ENCODE measurements at regions not wholly inside any gene's neighbourhood (a gene's known extent, or its start where the extent isn't known, plus 50 kb on each side); places are given as distances from the start of the nearest gene placed in this dataset.
"Not testable (repeated sequence)": the region's sequence is repeated elsewhere in the genome, so short reads cannot be mapped to it uniquely, and the experiment has no call there.

- Histone ChIP-seq H3K27ac (ENCODE audit: low read depth, low read length) (no peak overlapping the region), H3K36me3 (ENCODE audit: control insufficient read depth in 2 of 3, insufficient read depth in 3 of 3, low read length in 3 of 3) (no peaks in the 10 kb centered on the region), H3K4me3 (ENCODE audit: low read length) (no peak overlapping the region), H3K27me3 (ENCODE audit: control insufficient read depth in 2 of 2, insufficient read depth in 2 of 2, low read length in 2 of 2) (no peaks in the 10 kb centered on the region), H3K9me3 (ENCODE audit: control insufficient read depth in 2 of 3, low read length in 3 of 3) (no peaks in the 10 kb centered on the region), H3K4me1 (ENCODE audit: control insufficient read depth in 2 of 2, insufficient read depth in 2 of 2, low read length in 2 of 2) (no peaks in the 10 kb centered on the region)
- intact Hi-C loops (cut with micrococcal nuclease) = no loop called here
- Mint-ChIP-seq H3K27me3 (peaks cover 0 to 12% (median 6%) of the 10 kb centered on the region in 5 donors), H3K27ac (no peak overlapping the region), H3K36me3 (no peaks in the 10 kb centered on the region), H3K4me1 (no peaks in the 10 kb centered on the region), H3K4me3 (no peak overlapping the region), H3K9me3 (peaks cover 0 to 2% (median 0%) of the 10 kb centered on the region in 11 donors)
- ChIA-PET CTCF (no interaction called here), POLR2A (no interaction called here)
- ATAC-seq (no peak), DNase-seq (no peak)
Measured at GRCh38 chr6:97473979-97474378, 191.0 kb upstream of the MMS22L start.

GRCh38 chr6:97497713-97498331 is 214.8 kb upstream of the MMS22L start:
- Histone ChIP-seq H3K36me3 (ENCODE audit: control insufficient read depth in 2 of 3, insufficient read depth in 3 of 3, low read length in 3 of 3) (no peaks in the 10 kb centered on the region), H3K4me3 (ENCODE audit: low read length) (no peak overlapping the region), H3K27ac (ENCODE audit: low read depth, low read length) (no peak overlapping the region), H3K9me3 (ENCODE audit: control insufficient read depth in 2 of 3, low read length in 3 of 3) (no peaks in the 10 kb centered on the region), H3K4me1 (ENCODE audit: control insufficient read depth in 2 of 2, insufficient read depth in 2 of 2, low read length in 2 of 2) (no peaks in the 10 kb centered on the region), H3K27me3 (ENCODE audit: control insufficient read depth in 2 of 2, insufficient read depth in 2 of 2, low read length in 2 of 2) (no peaks in the 10 kb centered on the region)
- Mint-ChIP-seq H3K4me3 (no peak overlapping the region), H3K36me3 (no peaks in the 10 kb centered on the region), H3K27me3 (peaks cover 6 to 21% (median 14%) of the 10 kb centered on the region in 5 donors), H3K4me1 (no peaks in the 10 kb centered on the region), H3K9me3 (no peaks in the 10 kb centered on the region), H3K27ac (no peak overlapping the region)
- intact Hi-C loops (cut with micrococcal nuclease) = loop anchor here (1.0 to 10.0 kb wide), 3 partner anchors 313 to 1621 kb away; no protein-coding TSS in a partner anchor
- DNase-seq = peak; percentile 12 to 54 (median 45)
- ChIA-PET CTCF (interaction anchor here (0.6 to 1.1 kb wide), 3 partner anchors 1344 to 1622 kb away, joined by 4 to 7 read pairs (median 6); no protein-coding TSS in a partner anchor), POLR2A (no interaction called here)
- ATAC-seq = peak; percentile 90

DNA sequence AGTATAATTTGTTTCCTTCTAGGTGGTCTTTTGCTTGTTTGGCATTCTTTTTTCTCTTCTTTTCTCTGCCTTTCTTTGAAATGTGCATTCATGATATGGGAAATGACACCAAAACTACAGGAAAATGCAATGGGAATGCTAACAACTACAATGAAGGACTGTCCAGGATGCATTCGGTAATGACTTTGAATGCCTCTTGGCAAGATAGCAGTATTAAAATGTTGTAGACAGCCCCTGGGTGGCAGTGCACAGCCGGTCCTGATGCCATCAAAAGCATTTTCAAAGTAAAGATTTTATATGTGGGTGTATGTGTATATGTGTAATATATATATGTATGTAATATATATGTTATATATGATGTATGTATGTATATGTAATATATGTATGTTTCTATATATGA is 218.8 kb upstream of the MMS22L start:
- ATAC-seq = no peak
- no peak overlapping the region for H3K4me3 Mint-ChIP-seq

GRCh38 chr6:97508646-97509045 is 225.6 kb upstream of the MMS22L start:
- peaks cover 0 to 42% (median 22%) of the 10 kb centered on the region in 5 donors for H3K27me3 Mint-ChIP-seq
- intact Hi-C loops (cut with micrococcal nuclease) = no loop called here
- no peaks in the 10 kb centered on the region for H3K4me1 Mint-ChIP-seq
- Histone ChIP-seq H3K9me3 (ENCODE audit: control insufficient read depth in 2 of 3, low read length in 3 of 3) (no peaks in the 10 kb centered on the region), H3K27ac (ENCODE audit: low read depth, low read length) (no peak overlapping the region), H3K4me3 (ENCODE audit: low read length) (no peak overlapping the region), H3K4me1 (ENCODE audit: control insufficient read depth in 2 of 2, insufficient read depth in 2 of 2, low read length in 2 of 2) (no peaks in the 10 kb centered on the region), H3K36me3 (ENCODE audit: control insufficient read depth in 2 of 3, insufficient read depth in 3 of 3, low read length in 3 of 3) (no peaks in the 10 kb centered on the region), H3K27me3 (ENCODE audit: control insufficient read depth in 2 of 2, insufficient read depth in 2 of 2, low read length in 2 of 2) (no peaks in the 10 kb centered on the region)
- no peak overlapping the region for H3K27ac Mint-ChIP-seq
- H3K9me3 Mint-ChIP-seq = peaks cover 0 to 3% (median 0%) of the 10 kb centered on the region in 11 donors
- no peak overlapping the region for H3K4me3 Mint-ChIP-seq
- ATAC-seq (no peak), DNase-seq (no peak)
- ChIA-PET CTCF (no interaction called here), POLR2A (no interaction called here)
- H3K36me3 Mint-ChIP-seq = no peaks in the 10 kb centered on the region

More for the DNA sequence above, 218.8 kb upstream of the MMS22L start:
- Mint-ChIP-seq H3K9me3 (no peaks in the 10 kb centered on the region), H3K4me1 (no peaks in the 10 kb centered on the region), H3K27ac (no peak overlapping the region), H3K27me3 (peaks cover 6 to 35% (median 25%) of the 10 kb centered on the region in 5 donors), H3K36me3 (no peaks in the 10 kb centered on the region)
- no peak for DNase-seq
- CTCF ChIA-PET = no interaction called here
- no peaks in the 10 kb centered on the region for H3K9me3 ChIP-seq (ENCODE audit: control insufficient read depth in 2 of 3, low read length in 3 of 3)
- no peaks in the 10 kb centered on the region for H3K36me3 ChIP-seq (ENCODE audit: control insufficient read depth in 2 of 3, insufficient read depth in 3 of 3, low read length in 3 of 3)
- H3K27ac ChIP-seq (ENCODE audit: low read depth, low read length) = no peak overlapping the region
- POLR2A ChIA-PET = no interaction called here
- H3K4me1 ChIP-seq (ENCODE audit: control insufficient read depth in 2 of 2, insufficient read depth in 2 of 2, low read length in 2 of 2) = no peaks in the 10 kb centered on the region
- no peak overlapping the region for H3K4me3 ChIP-seq (ENCODE audit: low read length)
- intact Hi-C loops (cut with micrococcal nuclease) = no loop called here
- H3K27me3 ChIP-seq (ENCODE audit: control insufficient read depth in 2 of 2, insufficient read depth in 2 of 2, low read length in 2 of 2) = no peaks in the 10 kb centered on the region

GRCh38 chr6:97513260-97513659 is 230.2 kb upstream of the MMS22L start:
- CTCF ChIA-PET, H3K4me3 Mint-ChIP-seq: not testable (repeated sequence)

GRCh38 chr6:97524811-97525210 is 241.8 kb upstream of the MMS22L start:
- POLR2A ChIA-PET = no interaction called here
- DNase-seq (no peak), ATAC-seq (no peak)
- H3K36me3 Mint-ChIP-seq = no peaks in the 10 kb centered on the region
- no peaks in the 10 kb centered on the region for H3K4me1 Mint-ChIP-seq
- CTCF ChIA-PET = no interaction called here
- no peaks in the 10 kb centered on the region for H3K9me3 ChIP-seq (ENCODE audit: control insufficient read depth in 2 of 3, low read length in 3 of 3)
- H3K9me3 Mint-ChIP-seq = peaks cover 0 to 13% (median 3%) of the 10 kb centered on the region in 11 donors
- no peaks in the 10 kb centered on the region for H3K36me3 ChIP-seq (ENCODE audit: control insufficient read depth in 2 of 3, insufficient read depth in 3 of 3, low read length in 3 of 3)
- H3K27me3 Mint-ChIP-seq = peaks cover 0 to 15% (median 2%) of the 10 kb centered on the region in 5 donors
- no peak overlapping the region for H3K27ac Mint-ChIP-seq
- H3K27ac ChIP-seq (ENCODE audit: low read depth, low read length) = no peak overlapping the region
- no peaks in the 10 kb centered on the region for H3K4me1 ChIP-seq (ENCODE audit: control insufficient read depth in 2 of 2, insufficient read depth in 2 of 2, low read length in 2 of 2)
- no peak overlapping the region for H3K4me3 ChIP-seq (ENCODE audit: low read length)
- no peak overlapping the region for H3K4me3 Mint-ChIP-seq
- intact Hi-C loops (cut with micrococcal nuclease) = no loop called here
- H3K27me3 ChIP-seq (ENCODE audit: control insufficient read depth in 2 of 2, insufficient read depth in 2 of 2, low read length in 2 of 2) = no peaks in the 10 kb centered on the region

More at GRCh38 chr6:97513260-97513659, 230.2 kb upstream of the MMS22L start:
- DNase-seq; H3K4me1 Mint-ChIP-seq; POLR2A ChIA-PET; H3K9me3 ChIP-seq (ENCODE audit: control insufficient read depth in 2 of 3, low read length in 3 of 3); H3K36me3 ChIP-seq (ENCODE audit: control insufficient read depth in 2 of 3, insufficient read depth in 3 of 3, low read length in 3 of 3); H3K27ac ChIP-seq (ENCODE audit: low read depth, low read length); H3K27ac Mint-ChIP-seq; H3K4me3 ChIP-seq (ENCODE audit: low read length); ATAC-seq; intact Hi-C loops (cut with micrococcal nuclease); H3K27me3 ChIP-seq (ENCODE audit: control insufficient read depth in 2 of 2, insufficient read depth in 2 of 2, low read length in 2 of 2); H3K4me1 ChIP-seq (ENCODE audit: control insufficient read depth in 2 of 2, insufficient read depth in 2 of 2, low read length in 2 of 2); H3K36me3 Mint-ChIP-seq: not testable (repeated sequence)
- H3K9me3 Mint-ChIP-seq = peaks cover 0 to 12% (median 1%) of the 10 kb centered on the region in 11 donors
- peaks cover 0 to 24% (median 22%) of the 10 kb centered on the region in 5 donors for H3K27me3 Mint-ChIP-seq

DNA sequence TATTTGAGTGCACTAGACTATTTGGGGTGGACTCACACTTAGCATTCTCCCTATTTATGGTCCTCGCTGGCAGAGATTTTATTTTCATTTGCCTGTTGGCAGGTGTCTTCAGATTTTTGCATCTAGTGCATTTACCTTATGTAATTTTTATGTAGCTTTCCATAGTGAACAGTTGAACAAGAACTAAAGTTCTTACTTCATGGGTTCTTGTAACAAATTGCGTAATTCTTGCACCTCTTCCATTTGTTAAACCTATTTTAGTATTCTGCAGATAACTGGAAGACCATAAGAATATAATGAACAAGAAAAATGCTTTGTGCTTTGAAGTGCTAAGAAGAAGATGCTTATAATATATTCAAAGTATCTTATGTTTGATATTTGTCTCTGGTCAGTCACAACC is 252.8 kb upstream of the MMS22L start:
- CTCF ChIA-PET = no interaction called here
- ATAC-seq = no peak

More for the DNA sequence above, 252.8 kb upstream of the MMS22L start:
- intact Hi-C loops (cut with micrococcal nuclease) = no loop called here
- Mint-ChIP-seq H3K4me1 (no peaks in the 10 kb centered on the region), H3K4me3 (no peak overlapping the region), H3K27ac (no peak overlapping the region), H3K36me3 (no peaks in the 10 kb centered on the region), H3K9me3 (peaks cover 0 to 5% (median 0%) of the 10 kb centered on the region in 11 donors), H3K27me3 (peaks cover 0 to 10% (median 1%) of the 10 kb centered on the region in 5 donors)
- Histone ChIP-seq H3K4me1 (ENCODE audit: control insufficient read depth in 2 of 2, insufficient read depth in 2 of 2, low read length in 2 of 2) (no peaks in the 10 kb centered on the region), H3K27me3 (ENCODE audit: control insufficient read depth in 2 of 2, insufficient read depth in 2 of 2, low read length in 2 of 2) (no peaks in the 10 kb centered on the region), H3K36me3 (ENCODE audit: control insufficient read depth in 2 of 3, insufficient read depth in 3 of 3, low read length in 3 of 3) (no peaks in the 10 kb centered on the region), H3K9me3 (ENCODE audit: control insufficient read depth in 2 of 3, low read length in 3 of 3) (no peaks in the 10 kb centered on the region), H3K4me3 (ENCODE audit: low read length) (no peak overlapping the region), H3K27ac (ENCODE audit: low read depth, low read length) (no peak overlapping the region)
- DNase-seq = no peak
- POLR2A ChIA-PET = no interaction called here
